Adrenal gland (tissue), 5 donors: ENCODE measurements at regions not wholly inside any gene's neighbourhood (a gene's known extent, or its start where the extent isn't known, plus 50 kb on each side); places are given as distances from the start of the nearest gene placed in this dataset.
"Not testable (repeated sequence)": the region's sequence is repeated elsewhere in the genome, so short reads cannot be mapped to it uniquely, and the experiment has no call there.

ENCODE experiments used
- CTCF ChIP-seq, 6 experiments: fragments of 450-650 bp in 4 of 6; fragments of 200-600 bp in 2 of 6; sonication (generic) in 1 of 6; IDR thresholded peaks; 1 replicate in 5 of 6; 2 replicates in 1 of 6; pipeline versions ENCODE4 v1.5.1 to v1.8.0; 2016 to 2021; ENCODE audit warnings: antibody characterized with exemption in 6 of 6, mild to moderate bottlenecking in 2 of 6, moderate library complexity in 1 of 6
- POLR2A ChIP-seq, 2 donors: fragments of 450-650 bp; IDR thresholded peaks; one replicate each; pipeline ENCODE4 v1.6.1; 2017; ENCODE audit warnings: antibody characterized with exemption in 2 of 2, mild to moderate bottlenecking in 2 of 2, moderate library complexity in 1 of 2
- donor health status: DM: no; HTN: no; CAD: no.

DNA sequence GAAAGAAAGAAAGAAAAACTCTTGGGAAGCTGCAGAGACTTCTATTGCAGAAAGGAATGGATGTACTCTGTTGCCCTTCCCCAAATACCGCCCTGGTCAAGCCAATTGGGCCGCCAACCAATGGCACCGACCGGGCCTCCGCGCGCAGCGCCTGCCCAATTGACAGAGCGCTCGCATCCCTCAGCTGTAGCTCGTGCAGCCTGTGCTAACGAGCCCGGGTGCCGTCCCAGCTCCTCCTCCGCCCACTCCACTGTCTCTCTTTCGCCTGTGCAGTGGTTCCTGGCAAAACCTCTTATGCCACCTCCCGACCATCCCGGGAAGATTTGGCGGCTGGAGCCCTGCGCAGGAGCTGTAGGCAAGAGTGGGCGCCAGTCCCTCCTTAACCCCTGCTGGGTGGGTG is 304.2 kb upstream of the DPP6 start:
- TF ChIP-seq CTCF, POLR2A (IDR thresholded peaks at IDR 0.05): not testable (repeated sequence)
